GM12892 (cell line): ENCODE measurements at regions not wholly inside any gene's neighbourhood (a gene's known extent, or its start where the extent isn't known, plus 50 kb on each side); places are given as distances from the start of the nearest gene placed in this dataset.

Experiments
- DNase-seq: peaks from one replicate; pipeline ENCODE4 v3.0.0; 2011; ENCODE audit not compliant: insufficient read length
- FAIRE-seq: peaks from 2 replicates; lab custom pipeline; 2011; peaks lifted over from hg19 to GRCh38; lab: Jason Lieb, UNC
- POLR2A ChIP-seq: IDR thresholded peaks from 2 replicates; pipeline ENCODE4 v1.6.1; 2011; ENCODE audit warnings: low read depth, low read length, control low read depth
- POLR2AphosphoS5 ChIP-seq: IDR thresholded peaks from 2 replicates; pipeline ENCODE4 v1.6.1; 2011; ENCODE audit warnings: low read depth, low read length, control low read depth
- TAF1 ChIP-seq: IDR thresholded peaks from 2 replicates; pipeline ENCODE4 v1.6.1; 2011; ENCODE audit warnings: low read depth, mild to moderate bottlenecking, control low read depth, low read length, borderline replicate concordance

DNA sequence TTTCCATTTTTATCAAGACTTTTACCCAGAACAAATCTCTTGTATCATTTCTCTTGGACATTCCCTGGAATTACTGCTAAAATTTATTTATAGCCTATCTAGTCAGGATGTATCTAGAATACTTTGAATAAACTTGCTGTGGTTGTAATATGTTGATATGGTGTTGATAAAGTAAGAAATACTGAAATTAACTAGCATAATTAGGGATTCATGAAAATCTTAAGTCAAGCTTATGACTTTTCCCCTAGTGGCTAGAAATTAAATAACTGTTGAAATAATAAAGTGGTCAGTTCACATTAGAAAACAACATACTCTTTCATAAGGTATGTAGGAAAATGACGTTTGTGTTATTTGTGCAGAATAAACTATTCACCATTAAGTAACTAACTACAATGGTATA is 73.1 kb upstream of the ANKRD50 start:
- DNase-seq (no peak), FAIRE-seq (no peak)
- TF ChIP-seq POLR2A = no peak
- no peak for TF ChIP-seq TAF1
- no peak for TF ChIP-seq POLR2AphosphoS5

DNA sequence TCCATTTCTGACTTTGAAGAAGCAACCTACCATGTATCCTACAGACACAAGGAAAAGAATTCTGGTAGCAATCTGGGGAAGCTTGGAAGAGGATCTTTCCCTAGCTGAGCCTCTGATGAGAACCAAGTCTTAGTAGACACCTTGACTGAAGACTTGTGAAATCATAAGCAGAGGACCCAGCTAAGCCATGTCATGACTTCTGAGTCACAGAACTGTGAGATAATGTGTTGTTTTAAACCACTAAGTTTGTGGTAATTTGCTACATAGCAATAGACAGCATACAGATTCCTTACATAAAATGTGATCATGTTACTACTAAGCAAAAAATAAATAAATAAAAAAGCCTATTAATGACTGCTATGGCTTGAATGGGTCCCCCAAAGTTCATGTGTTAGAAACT is 71.3 kb upstream of the ANKRD50 start:
- DNase-seq = no peak
- FAIRE-seq = no peak
- no peak for TF ChIP-seq POLR2AphosphoS5
- TF ChIP-seq POLR2A = no peak
- no peak for TF ChIP-seq TAF1

DNA sequence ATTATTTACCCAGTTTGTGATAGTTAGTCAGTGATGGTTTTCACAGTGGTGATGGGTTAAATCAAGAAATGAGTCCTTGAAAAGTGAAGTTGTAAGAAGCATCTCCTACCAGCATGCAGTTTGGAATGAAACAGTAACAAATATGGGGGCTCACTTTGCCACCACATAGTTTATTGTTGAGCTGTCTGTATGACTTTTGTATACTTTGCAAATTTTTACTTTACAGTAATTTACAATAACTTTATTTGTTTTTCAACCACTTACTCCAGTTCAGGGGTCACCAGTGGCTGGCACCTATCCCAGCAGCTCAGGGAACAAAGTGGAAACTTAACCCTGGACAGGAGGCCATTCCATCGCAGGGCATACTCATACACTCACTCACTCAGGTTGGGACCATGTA is 64.5 kb upstream of the ANKRD50 start:
- FAIRE-seq = no peak
- no peak for DNase-seq
- TF ChIP-seq TAF1 (no peak), POLR2AphosphoS5 (no peak), POLR2A (no peak)

DNA sequence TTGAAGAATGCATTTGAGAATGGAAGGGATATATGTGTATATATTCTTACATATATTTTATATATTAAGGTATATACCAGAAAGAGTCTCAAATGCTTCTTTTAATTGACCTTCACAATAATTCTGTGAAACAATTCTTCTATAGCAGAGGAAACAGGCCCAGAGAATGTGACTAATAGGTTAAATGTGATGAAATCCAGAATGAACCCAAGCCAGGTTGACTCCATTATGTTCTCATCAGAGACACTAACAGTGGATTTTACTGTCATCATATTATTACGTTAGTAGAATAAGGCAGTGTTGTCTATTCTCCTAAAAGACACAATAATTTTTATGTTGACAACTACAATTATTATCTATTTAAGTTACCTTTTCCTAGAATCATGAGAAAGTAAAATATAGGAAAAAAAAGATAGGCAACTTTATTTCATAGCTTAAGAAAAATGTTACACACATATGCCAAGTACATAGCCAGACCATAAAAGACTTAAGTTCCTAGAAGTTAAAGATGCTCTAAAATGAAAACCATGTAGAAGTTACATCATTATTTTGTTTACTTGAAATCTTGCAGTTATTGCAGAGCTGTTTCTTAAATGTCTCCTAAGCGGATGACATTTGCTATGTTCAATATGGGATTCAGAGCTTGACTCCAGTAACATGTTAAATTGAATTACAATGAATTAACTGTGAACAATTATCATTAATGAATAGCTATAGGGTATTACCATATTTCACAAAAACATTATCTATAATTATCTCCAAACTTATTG is 56.2 kb upstream of the ANKRD50 start:
- TF ChIP-seq POLR2A (no peak), TAF1 (no peak), POLR2AphosphoS5 (no peak)
- DNase-seq (no peak), FAIRE-seq (no peak)

DNA sequence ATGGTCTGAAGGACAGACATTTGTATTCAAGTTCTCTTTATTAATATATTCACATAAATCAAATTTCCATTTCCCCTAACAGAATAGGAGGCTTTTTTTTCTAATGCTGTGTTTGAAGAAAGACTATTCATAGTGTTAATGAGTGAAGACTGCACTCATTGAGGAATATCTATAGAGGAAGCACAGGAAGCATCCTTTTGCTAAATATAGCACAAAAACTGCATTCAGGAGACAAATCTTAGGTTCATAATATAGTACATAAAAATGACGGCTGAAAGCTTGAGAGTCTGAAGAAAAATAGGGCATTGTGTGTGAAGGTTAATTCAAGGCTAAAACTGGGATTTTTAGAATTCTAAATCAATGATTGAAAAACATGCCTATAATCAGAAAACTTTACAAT is 50.4 kb upstream of the ANKRD50 start:
- TF ChIP-seq TAF1 = no peak
- FAIRE-seq = no peak

More for the DNA sequence above, 50.4 kb upstream of the ANKRD50 start:
- no peak for DNase-seq
